ENCODE measurements at regions not wholly inside any gene's neighbourhood (a gene's known extent, or its start where the extent isn't known, plus 50 kb on each side); places are given as distances from the start of the nearest gene placed in this dataset.

- TF ChIP-seq CTCF (IDR thresholded peaks at IDR 0.05) (no peak), POLR2A (IDR thresholded peaks at IDR 0.05) (no peak), EP300 (IDR thresholded peaks at IDR 0.05) (no peak)
Measured at GRCh38 chr3:117322866-117323265, 613.3 kb downstream of the TUSC7 start.
